ENCODE measurements at regions not wholly inside any gene's neighbourhood (a gene's known extent, or its start where the extent isn't known, plus 50 kb on each side); places are given as distances from the start of the nearest gene placed in this dataset.

DNA sequence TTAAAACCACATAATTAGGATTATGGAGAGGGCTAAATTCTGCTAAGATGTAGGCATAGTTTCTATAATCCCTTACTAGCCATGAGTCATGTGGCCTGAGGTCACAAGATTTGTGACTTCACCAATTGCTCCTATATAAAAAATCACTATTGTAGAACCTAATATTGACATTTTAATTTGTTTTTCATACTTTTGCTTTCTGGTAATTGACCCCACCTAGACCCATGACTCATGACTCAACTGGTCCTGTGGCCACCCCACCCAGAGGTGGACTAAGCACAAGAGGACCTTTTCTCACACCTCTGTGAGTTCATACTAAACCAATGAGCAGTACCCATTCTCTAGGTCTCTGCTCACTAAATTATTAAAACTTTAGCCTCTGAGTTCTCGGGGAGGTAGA is 1567.5 kb upstream of the LRRTM1 start:
- TF ChIP-seq, protein P1, sequence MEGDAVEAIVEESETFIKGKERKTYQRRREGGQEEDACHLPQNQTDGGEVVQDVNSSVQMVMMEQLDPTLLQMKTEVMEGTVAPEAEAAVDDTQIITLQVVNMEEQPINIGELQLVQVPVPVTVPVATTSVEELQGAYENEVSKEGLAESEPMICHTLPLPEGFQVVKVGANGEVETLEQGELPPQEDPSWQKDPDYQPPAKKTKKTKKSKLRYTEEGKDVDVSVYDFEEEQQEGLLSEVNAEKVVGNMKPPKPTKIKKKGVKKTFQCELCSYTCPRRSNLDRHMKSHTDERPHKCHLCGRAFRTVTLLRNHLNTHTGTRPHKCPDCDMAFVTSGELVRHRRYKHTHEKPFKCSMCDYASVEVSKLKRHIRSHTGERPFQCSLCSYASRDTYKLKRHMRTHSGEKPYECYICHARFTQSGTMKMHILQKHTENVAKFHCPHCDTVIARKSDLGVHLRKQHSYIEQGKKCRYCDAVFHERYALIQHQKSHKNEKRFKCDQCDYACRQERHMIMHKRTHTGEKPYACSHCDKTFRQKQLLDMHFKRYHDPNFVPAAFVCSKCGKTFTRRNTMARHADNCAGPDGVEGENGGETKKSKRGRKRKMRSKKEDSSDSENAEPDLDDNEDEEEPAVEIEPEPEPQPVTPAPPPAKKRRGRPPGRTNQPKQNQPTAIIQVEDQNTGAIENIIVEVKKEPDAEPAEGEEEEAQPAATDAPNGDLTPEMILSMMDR (IDR thresholded peaks at IDR 0.05; ENCODE audit: low read depth, low read length, poor library complexity, severe bottlenecking), result no peak
- TF ChIP-seq EZH2phosphoT487 (IDR thresholded peaks at IDR 0.05; ENCODE audit: borderline replicate concordance, low read length), result no peak

Measured in DOHH2 (cell line).